H1 (cell line): ENCODE measurements at regions not wholly inside any gene's neighbourhood (a gene's known extent, or its start where the extent isn't known, plus 50 kb on each side); places are given as distances from the start of the nearest gene placed in this dataset.

Experiments used
- CTCF ChIA-PET: fragments of 300-600 bp; sonication (Branson Sonifier 250); formaldehyde crosslinking; loops from one replicate; lab custom pipeline; 2021; ENCODE audit not compliant: partially characterized antibody; lab: Charles Lee
- POLR2A ChIA-PET: fragments of 300-600 bp; sonication (Branson Sonifier 250); formaldehyde crosslinking; loops from one replicate; lab custom pipeline; 2021; ENCODE audit warnings: inconsistent platforms; ENCODE audit not compliant: partially characterized antibody; lab: Charles Lee
- DNase-seq, 2 experiments: peaks; one replicate each; pipeline versions ENCODE4 v3.0.0 to v3.0.0-alpha.2; 2010 to 2022; ENCODE audit warnings: low spot score in 2 of 2, low read depth in 1 of 2, mixed read lengths in 1 of 2
- FAIRE-seq: peaks from 2 replicates; lab custom pipeline; 2011; peaks lifted over from hg19 to GRCh38; lab: Jason Lieb, UNC
- H2AFZ ChIP-seq: 2 replicates; pipeline ENCODE4 v1.8.1; 2012; ENCODE audit warnings: low read length, inconsistent platforms
- H2AK5ac ChIP-seq: 2 replicates; pipeline ENCODE4 v1.6.1; 2013; ENCODE audit warnings: low read depth, low read length
- H2BK120ac ChIP-seq: replicated peaks from 2 replicates; pipeline ENCODE3; 2013; ENCODE audit warnings: low read depth, low read length, inconsistent platforms
- H2BK12ac ChIP-seq: 2 replicates; pipeline ENCODE4 v1.6.1; 2013; ENCODE audit warnings: low read depth, low read length
- H2BK15ac ChIP-seq: 2 replicates; pipeline ENCODE4 v1.6.1; 2013; ENCODE audit warnings: low read length
- H2BK20ac ChIP-seq: 2 replicates; pipeline ENCODE4 v1.6.1; 2013; ENCODE audit warnings: low read length
- H2BK5ac ChIP-seq: 2 replicates; pipeline ENCODE4 v1.6.1; 2013; ENCODE audit warnings: low read depth, low read length
- H3K14ac ChIP-seq: 2 replicates; pipeline ENCODE4 v1.6.1; 2013; ENCODE audit warnings: inconsistent platforms; ENCODE audit not compliant: insufficient read length
- H3K18ac ChIP-seq: 2 replicates; pipeline ENCODE4 v1.6.1; 2013; ENCODE audit warnings: low read length; ENCODE audit errors: extremely low read depth
- H3K23ac ChIP-seq: 2 replicates; pipeline ENCODE4 v1.6.1; 2013; ENCODE audit warnings: inconsistent platforms; ENCODE audit not compliant: insufficient read length
- H3K23me2 ChIP-seq: 2 replicates; pipeline ENCODE4 v1.6.1; 2013; ENCODE audit warnings: low read depth, low read length
- H3K27ac ChIP-seq: 2 replicates; pipeline ENCODE4 v1.6.1; 2011; ENCODE audit warnings: low read depth, low read length, inconsistent platforms
- H3K27me3 ChIP-seq, 4 experiments: replicated peaks in 1 of 4; 1 replicate in 1 of 4; 2 replicates in 3 of 4; pipeline versions ENCODE4 v1.6.1 to v1.8.1; 2011 to 2013; ENCODE audit warnings: low read length in 3 of 4, mild to moderate bottlenecking in 3 of 4, inconsistent platforms in 2 of 4, mixed read lengths in 2 of 4, moderate library complexity in 1 of 4; ENCODE audit not compliant: control insufficient read depth in 3 of 4, insufficient read depth in 3 of 4; ENCODE audit errors: extremely low read depth in 1 of 4
- H3K36me3 ChIP-seq, 4 experiments: 2 replicates each; pipeline versions ENCODE4 v1.6.1 to v1.8.1; 2011 to 2013; ENCODE audit warnings: mild to moderate bottlenecking in 4 of 4, low read length in 3 of 4, moderate library complexity in 2 of 4, control low read depth in 1 of 4, inconsistent platforms in 1 of 4; ENCODE audit not compliant: insufficient read depth in 4 of 4, control insufficient read depth in 2 of 4
- H3K4ac ChIP-seq: replicated peaks from 2 replicates; pipeline ENCODE3; 2013; ENCODE audit warnings: low read length, low read depth, mixed read lengths, inconsistent platforms; ENCODE audit not compliant: insufficient read length
- H3K4me1 ChIP-seq, 4 experiments: replicated peaks in 1 of 4; 1 replicate in 1 of 4; 2 replicates in 3 of 4; pipeline versions ENCODE4 v1.6.1 to v1.8.1; 2011 to 2013; ENCODE audit warnings: low read length in 3 of 4, inconsistent platforms in 2 of 4, mixed read lengths in 1 of 4; ENCODE audit not compliant: insufficient read depth in 4 of 4, control insufficient read depth in 3 of 4
- H3K4me2 ChIP-seq, 2 experiments: 2 replicates each; pipeline versions ENCODE4 v1.6.1 to v1.8.1; 2011 to 2013; ENCODE audit warnings: low read depth in 2 of 2, low read length in 2 of 2, control low read depth in 1 of 2, inconsistent platforms in 1 of 2, mild to moderate bottlenecking in 1 of 2; ENCODE audit not compliant: insufficient read depth in 1 of 2
- H3K4me3 ChIP-seq, 4 experiments: fragments of 200-600, 300-600 bp in 1 of 4; sonication (generic), shearing (Covaris generic), sonication (Bioruptor Twin) in 1 of 4; 2 replicates each; pipeline versions ENCODE4 v1.5.1 to v1.8.1; 2011 to 2016; ENCODE audit warnings: low read length in 4 of 4, low read depth in 3 of 4, control low read depth in 2 of 4, inconsistent platforms in 2 of 4, mild to moderate bottlenecking in 2 of 4, mixed read lengths in 1 of 4, moderate library complexity in 1 of 4; ENCODE audit not compliant: insufficient read depth in 2 of 4; ENCODE audit errors: extremely low read depth in 1 of 4
- H3K56ac ChIP-seq: replicated peaks from 2 replicates; pipeline ENCODE3; 2013; ENCODE audit warnings: low read depth, mild to moderate bottlenecking, mixed read lengths, low read length, inconsistent platforms; ENCODE audit not compliant: insufficient read length
- H3K79me1 ChIP-seq: 2 replicates; pipeline ENCODE4 v1.6.1; 2013; ENCODE audit warnings: low read depth, low read length, control low read depth
- H3K79me2 ChIP-seq, 2 experiments: 2 replicates each; pipeline versions ENCODE4 v1.6.1 to v1.8.1; 2012 to 2013; ENCODE audit warnings: low read length in 2 of 2, mild to moderate bottlenecking in 2 of 2, inconsistent platforms in 1 of 2; ENCODE audit not compliant: insufficient read depth in 2 of 2, control insufficient read depth in 1 of 2
- H3K9ac ChIP-seq, 4 experiments: replicated peaks in 1 of 4; 1 replicate in 1 of 4; 2 replicates in 3 of 4; pipeline versions ENCODE4 v1.6.1 to v1.8.1; 2011 to 2013; ENCODE audit warnings: low read depth in 3 of 4, low read length in 3 of 4, control low read depth in 2 of 4, mild to moderate bottlenecking in 2 of 4, moderate library complexity in 2 of 4, inconsistent platforms in 1 of 4; ENCODE audit errors: extremely low read depth in 1 of 4
- H3K9me3 ChIP-seq, 2 experiments: 2 replicates each; pipeline versions ENCODE4 v1.6.1 to v1.8.1; 2012 to 2013; ENCODE audit warnings: mild to moderate bottlenecking in 2 of 2, moderate library complexity in 2 of 2, control low read depth in 1 of 2, inconsistent platforms in 1 of 2, low read depth in 1 of 2, low read length in 1 of 2, mixed read lengths in 1 of 2; ENCODE audit not compliant: insufficient read depth in 2 of 2
- H4K20me1 ChIP-seq, 2 experiments: replicated peaks in 1 of 2; 2 replicates each; pipeline versions ENCODE3 to v1.8.1; 2011 to 2013; ENCODE audit warnings: inconsistent platforms in 2 of 2, low read length in 2 of 2, mild to moderate bottlenecking in 1 of 2; ENCODE audit not compliant: insufficient read depth in 2 of 2, control insufficient read depth in 1 of 2
- H4K5ac ChIP-seq: 2 replicates; pipeline ENCODE4 v1.6.1; 2013; ENCODE audit warnings: low read length, low read depth, mixed read lengths, inconsistent platforms; ENCODE audit not compliant: insufficient read length
- H4K8ac ChIP-seq: 2 replicates; pipeline ENCODE4 v1.8.0; 2013; ENCODE audit warnings: mild to moderate bottlenecking, moderate library complexity, low read length, inconsistent platforms; ENCODE audit not compliant: insufficient read depth; ENCODE audit errors: extremely low read depth
- H4K91ac ChIP-seq: replicated peaks from 2 replicates; pipeline ENCODE3; 2013; ENCODE audit warnings: low read length, mixed read lengths, inconsistent platforms; ENCODE audit not compliant: insufficient read length
- BACH1 ChIP-seq: IDR thresholded peaks from 2 replicates; pipeline ENCODE4 v1.6.1; 2012; ENCODE audit warnings: low read length, improper control_type of control experiment
- WGBS, 2 experiments: shearing (Covaris generic) in 1 of 2; methylation state at CpG; one replicate each; pipeline versions ENCODE4 v1.1.6 to v1.1.7; 2013 to 2015; ENCODE audit warnings: low lambda C conversion rate in 2 of 2, mixed read lengths in 2 of 2, inconsistent platforms in 1 of 2, low coverage in 1 of 2, missing lambda C conversion rate in 1 of 2; ENCODE audit not compliant: insufficient replicate concordance in 2 of 2, insufficient coverage in 1 of 2, insufficient read length in 1 of 2; ENCODE audit errors: extremely low coverage in 1 of 2, missing lambda C conversion rate in 1 of 2; 5-methylcytosine and 5-hydroxymethylcytosine counted together

- POLR2A ChIA-PET: no interaction called here
- no peak overlapping the region for H2AFZ ChIP-seq
- no peaks in the 10 kb centered on the region for H3K79me2 ChIP-seq
- TF ChIP-seq BACH1: no peak
These were observed 575.6 kb upstream of the GRAMD2B start for GRCh38 chr5:125847561-125847960.

More at GRCh38 chr5:125847561-125847960, 575.6 kb upstream of the GRAMD2B start:
- FAIRE-seq: no peak
- H2BK12ac ChIP-seq: no peak overlapping the region
- no peaks in the 10 kb centered on the region for H4K20me1 ChIP-seq
- H2AK5ac ChIP-seq: no peak overlapping the region
- 85% methylated on average over 2 of the region's 2 CpGs; no CpG with 5 or more reads in 1 of the 2 experiments for WGBS, 2 experiments
- CTCF ChIA-PET: interaction anchor here (2.0 kb wide), 1 partner anchor 13 kb away, joined by 7 read pairs; no protein-coding TSS in a partner anchor
- H3K18ac ChIP-seq: no peak overlapping the region
- H3K14ac ChIP-seq: no peak overlapping the region
- H3K36me3 ChIP-seq: no peaks in the 10 kb centered on the region
- no peak overlapping the region for H4K8ac ChIP-seq
- H3K27ac ChIP-seq: no peak overlapping the region
- no peak overlapping the region for H2BK120ac ChIP-seq
- no peak overlapping the region for H3K4me3 ChIP-seq
- H4K91ac ChIP-seq: no peak overlapping the region
- no peak overlapping the region for H3K4ac ChIP-seq
- no peaks in the 10 kb centered on the region for H3K79me1 ChIP-seq
- no peak overlapping the region for H2BK15ac ChIP-seq
- H3K23ac ChIP-seq: no peak overlapping the region
- no peak overlapping the region for H2BK5ac ChIP-seq
- no peak for DNase-seq
- peaks cover 0 to 1% (median 0%) of the 10 kb centered on the region in 4 experiments; a peak in 1 of 7 replicates for H3K27me3 ChIP-seq
- H3K56ac ChIP-seq: no peak overlapping the region
- no peak overlapping the region for H4K5ac ChIP-seq
- H3K4me1 ChIP-seq: peaks cover 0 to 7% (median 1%) of the 10 kb centered on the region in 4 experiments; a peak in 1 of 7 replicates
- no peaks in the 10 kb centered on the region for H3K23me2 ChIP-seq
- H3K9ac ChIP-seq: no peak overlapping the region
- H3K4me2 ChIP-seq: no peak overlapping the region
- no peaks in the 10 kb centered on the region for H3K9me3 ChIP-seq
- no peak overlapping the region for H2BK20ac ChIP-seq
